Parathyroid adenoma (tissue), 2 donors: ENCODE measurements at regions not wholly inside any gene's neighbourhood (a gene's known extent, or its start where the extent isn't known, plus 50 kb on each side); places are given as distances from the start of the nearest gene placed in this dataset.

Source experiments
- H2AFZ ChIP-seq: fragments of 300-600 bp; sonication (generic); one replicate; pipeline ENCODE4 v1.7.0; 2017; ENCODE audit warnings: antibody characterized with exemption, mild to moderate bottlenecking
- H3K27ac ChIP-seq: fragments of 300-600 bp; sonication (generic); one replicate; pipeline ENCODE4 v1.7.0; 2017
- H3K27me3 ChIP-seq: fragments of 300-600 bp; sonication (generic); one replicate; pipeline ENCODE4 v1.7.0; 2017; ENCODE audit warnings: low read length; ENCODE audit not compliant: control insufficient read depth, insufficient read depth
- H3K36me3 ChIP-seq: fragments of 300-600 bp; sonication (generic); one replicate; pipeline ENCODE4 v1.7.0; 2017; ENCODE audit warnings: low read length; ENCODE audit not compliant: control insufficient read depth, insufficient read depth
- H3K4me1 ChIP-seq: fragments of 300-600 bp; sonication (generic); one replicate; pipeline ENCODE4 v1.7.0; 2017; ENCODE audit warnings: control low read depth
- H3K4me2 ChIP-seq: fragments of 300-600 bp; sonication (generic); one replicate; pipeline ENCODE4 v1.7.0; 2017; ENCODE audit warnings: low read length
- H3K4me3 ChIP-seq: fragments of 300-600 bp; sonication (generic); one replicate; pipeline ENCODE4 v1.7.0; 2017; ENCODE audit warnings: low read depth, low read length
- H3K79me2 ChIP-seq: fragments of 300-600 bp; sonication (generic); one replicate; pipeline ENCODE4 v1.7.0; 2017; ENCODE audit warnings: control low read depth
- H3K9ac ChIP-seq: fragments of 300-600 bp; sonication (generic); one replicate; pipeline ENCODE4 v1.7.0; 2017; ENCODE audit warnings: mild to moderate bottlenecking
- H3K9me3 ChIP-seq: fragments of 300-600 bp; sonication (generic); one replicate; pipeline ENCODE4 v1.7.0; 2017; ENCODE audit warnings: low read length; ENCODE audit not compliant: control insufficient read depth
- TF ChIP-seq, protein P1 (sequence below): fragments of 300-600 bp; sonication (generic); IDR thresholded peaks from one replicate; pipeline ENCODE4 v1.7.0; 2017; ENCODE audit warnings: antibody characterized with exemption, mild to moderate bottlenecking
- donor health status: primary hyperparathyroidism.

DNA sequence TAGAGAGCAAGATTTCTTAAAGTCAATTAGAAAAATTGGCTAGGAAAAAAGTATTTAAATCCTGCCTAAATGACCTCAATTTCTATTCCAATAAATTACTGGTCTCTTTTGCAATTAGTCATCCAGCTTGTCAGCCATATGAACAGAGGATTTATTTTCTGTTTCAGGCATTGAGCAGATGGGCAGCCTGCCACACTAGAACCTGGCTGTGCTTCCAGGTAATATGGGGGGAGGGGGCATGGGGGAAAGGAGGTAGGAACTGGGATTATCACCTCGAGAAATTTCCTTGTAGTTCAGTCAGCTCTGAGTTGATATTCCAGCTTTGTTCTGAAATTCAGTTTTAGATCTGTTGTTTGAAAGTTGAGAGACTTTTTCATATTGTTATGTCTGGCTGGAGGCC lies 206.3 kb upstream of the LCORL start:
- Histone ChIP-seq H3K79me2 (no peaks in the 10 kb centered on the region), H3K36me3 (no peaks in the 10 kb centered on the region), H3K9ac (no peak overlapping the region), H3K4me2 (no peak overlapping the region), H3K27ac (no peak overlapping the region), H2AFZ (no peak overlapping the region), H3K9me3 (no peaks in the 10 kb centered on the region), H3K4me3 (no peak overlapping the region), H3K27me3 (no peaks in the 10 kb centered on the region), H3K4me1 (no peaks in the 10 kb centered on the region)
- TF ChIP-seq, protein P1, sequence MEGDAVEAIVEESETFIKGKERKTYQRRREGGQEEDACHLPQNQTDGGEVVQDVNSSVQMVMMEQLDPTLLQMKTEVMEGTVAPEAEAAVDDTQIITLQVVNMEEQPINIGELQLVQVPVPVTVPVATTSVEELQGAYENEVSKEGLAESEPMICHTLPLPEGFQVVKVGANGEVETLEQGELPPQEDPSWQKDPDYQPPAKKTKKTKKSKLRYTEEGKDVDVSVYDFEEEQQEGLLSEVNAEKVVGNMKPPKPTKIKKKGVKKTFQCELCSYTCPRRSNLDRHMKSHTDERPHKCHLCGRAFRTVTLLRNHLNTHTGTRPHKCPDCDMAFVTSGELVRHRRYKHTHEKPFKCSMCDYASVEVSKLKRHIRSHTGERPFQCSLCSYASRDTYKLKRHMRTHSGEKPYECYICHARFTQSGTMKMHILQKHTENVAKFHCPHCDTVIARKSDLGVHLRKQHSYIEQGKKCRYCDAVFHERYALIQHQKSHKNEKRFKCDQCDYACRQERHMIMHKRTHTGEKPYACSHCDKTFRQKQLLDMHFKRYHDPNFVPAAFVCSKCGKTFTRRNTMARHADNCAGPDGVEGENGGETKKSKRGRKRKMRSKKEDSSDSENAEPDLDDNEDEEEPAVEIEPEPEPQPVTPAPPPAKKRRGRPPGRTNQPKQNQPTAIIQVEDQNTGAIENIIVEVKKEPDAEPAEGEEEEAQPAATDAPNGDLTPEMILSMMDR: no peak

DNA sequence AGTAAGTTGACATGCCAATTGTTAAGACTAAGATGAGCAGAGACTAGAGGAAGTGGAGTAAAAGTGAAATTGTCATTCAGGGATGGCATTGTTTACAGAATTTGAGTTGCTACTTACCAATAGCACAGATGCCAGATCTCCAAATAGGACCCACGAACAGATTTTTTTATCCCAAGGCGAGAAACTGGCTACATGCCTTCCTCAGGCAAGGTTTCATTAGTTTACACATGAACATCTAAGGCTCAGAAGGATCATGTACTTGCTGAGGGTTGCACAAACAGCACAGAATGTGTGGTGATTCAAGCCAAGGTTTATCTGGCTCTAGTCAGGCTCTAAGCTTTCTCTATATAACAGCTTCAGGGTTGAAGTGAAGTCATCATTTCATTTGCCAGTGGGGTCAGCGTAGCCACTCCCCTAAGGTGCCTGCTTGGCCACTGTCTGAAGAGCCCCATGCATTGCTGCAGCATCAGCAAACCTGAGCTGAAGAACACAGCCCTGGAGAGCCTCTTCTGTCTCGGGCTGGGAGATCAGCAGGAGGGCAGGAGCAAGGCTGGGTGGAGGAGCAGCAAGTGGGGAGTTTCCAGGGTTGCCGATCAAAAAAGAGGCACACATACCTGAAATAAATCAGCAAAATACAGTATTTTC lies 193.0 kb upstream of the LCORL start:
- Histone ChIP-seq H3K9me3 (no peaks in the 10 kb centered on the region), H3K36me3 (no peaks in the 10 kb centered on the region), H2AFZ (no peak overlapping the region), H3K4me3 (no peak overlapping the region), H3K4me2 (no peak overlapping the region), H3K27ac (no peak overlapping the region), H3K4me1 (no peaks in the 10 kb centered on the region), H3K79me2 (no peaks in the 10 kb centered on the region), H3K27me3 (no peaks in the 10 kb centered on the region), H3K9ac (no peak overlapping the region)
- TF ChIP-seq, protein P1: no peak

DNA sequence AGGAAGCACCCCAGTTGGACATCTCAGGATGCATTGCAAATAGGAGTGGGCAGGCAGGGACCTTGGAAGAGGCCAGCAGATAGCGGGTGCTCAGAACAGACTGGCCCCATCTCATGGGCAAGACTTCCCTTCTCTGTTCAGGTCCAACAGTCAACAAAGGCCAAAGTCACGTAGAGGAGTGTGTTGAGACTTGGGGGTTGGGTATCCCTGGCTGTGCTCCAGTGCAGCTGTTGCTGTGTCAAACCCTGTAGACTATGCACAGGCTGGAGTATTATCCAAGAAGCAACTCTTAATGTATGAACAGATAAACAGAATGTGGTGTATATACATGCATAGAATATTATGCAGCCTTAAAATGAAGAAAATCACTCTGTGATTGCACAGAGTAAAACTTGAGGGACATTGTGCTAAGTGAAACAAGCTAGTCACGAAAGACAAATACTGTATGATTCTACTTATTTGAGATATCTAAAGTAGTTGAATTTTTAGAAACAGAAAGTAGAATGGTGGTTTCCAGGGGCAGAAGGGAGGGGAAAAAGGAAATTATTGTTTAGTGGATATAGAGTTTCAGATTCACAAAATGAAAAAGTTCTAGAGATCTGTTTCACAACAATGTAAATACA lies 192.1 kb upstream of the LCORL start:
- Histone ChIP-seq H3K79me2 (no peaks in the 10 kb centered on the region), H3K27ac (no peak overlapping the region), H3K9ac (no peak overlapping the region), H3K4me2 (no peak overlapping the region), H3K27me3 (no peaks in the 10 kb centered on the region), H2AFZ (no peak overlapping the region), H3K4me3 (no peak overlapping the region), H3K36me3 (no peaks in the 10 kb centered on the region), H3K4me1 (no peaks in the 10 kb centered on the region), H3K9me3 (no peaks in the 10 kb centered on the region)
- TF ChIP-seq, protein P1: no peak

DNA sequence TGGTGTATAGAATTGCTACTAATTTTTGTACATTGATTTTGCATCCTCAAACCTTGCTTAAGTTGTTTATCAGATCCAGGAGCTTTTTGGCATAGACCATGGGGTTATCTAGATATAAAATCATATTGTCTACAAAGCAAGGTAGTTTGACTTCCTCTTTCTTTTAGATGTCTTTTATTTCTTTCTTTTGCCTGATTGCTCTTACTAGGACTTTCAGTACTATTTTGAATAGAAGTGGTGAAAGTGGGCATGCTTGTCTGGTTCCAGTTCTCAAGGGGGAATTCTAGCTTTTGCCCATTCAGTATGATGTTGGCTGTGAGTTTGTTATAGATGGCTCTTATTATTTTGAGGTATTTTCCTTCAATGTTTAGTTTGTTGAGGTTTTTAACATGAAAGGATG lies 187.9 kb upstream of the LCORL start:
- H3K27me3 ChIP-seq: no peaks in the 10 kb centered on the region
- H3K4me3 ChIP-seq: no peak overlapping the region
- no peak overlapping the region for H2AFZ ChIP-seq
- no peak overlapping the region for H3K4me2 ChIP-seq
- H3K9ac ChIP-seq: no peak overlapping the region
- H3K27ac ChIP-seq: no peak overlapping the region
- H3K79me2 ChIP-seq: no peaks in the 10 kb centered on the region
- H3K4me1 ChIP-seq: no peaks in the 10 kb centered on the region
- no peaks in the 10 kb centered on the region for H3K9me3 ChIP-seq
- TF ChIP-seq, protein P1: no peak
- H3K36me3 ChIP-seq: no peaks in the 10 kb centered on the region

DNA sequence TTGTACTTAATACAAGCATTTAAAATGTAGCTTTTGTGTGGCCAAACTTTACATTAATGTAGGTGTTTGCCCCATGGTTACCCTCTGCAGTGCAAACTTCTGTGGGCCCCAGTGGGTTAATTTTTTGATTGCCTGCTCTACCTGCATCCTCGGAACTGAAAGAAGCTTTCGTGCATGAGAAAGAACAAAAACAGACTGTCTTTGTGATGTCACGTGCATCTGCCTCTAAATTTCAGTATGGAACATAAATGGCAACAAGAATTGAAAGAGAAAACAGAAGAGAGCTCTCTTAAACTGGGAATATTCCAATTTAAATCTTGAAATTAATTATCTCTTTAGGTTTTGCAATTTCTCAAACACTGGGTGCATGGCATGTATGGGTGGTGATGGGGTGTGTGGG lies 182.4 kb upstream of the LCORL start:
- no peaks in the 10 kb centered on the region for H3K36me3 ChIP-seq
- H3K9me3 ChIP-seq: no peaks in the 10 kb centered on the region
- no peak overlapping the region for H3K27ac ChIP-seq
- peaks cover 3% of the 10 kb centered on the region for H3K4me1 ChIP-seq
- TF ChIP-seq, protein P1: no peak
- H2AFZ ChIP-seq: peak overlapping the region; percentile 5
- H3K4me2 ChIP-seq: no peak overlapping the region
- H3K9ac ChIP-seq: no peak overlapping the region
- no peaks in the 10 kb centered on the region for H3K79me2 ChIP-seq
- H3K4me3 ChIP-seq: no peak overlapping the region
- H3K27me3 ChIP-seq: no peaks in the 10 kb centered on the region
